Kidney (tissue), 13 donors: ENCODE measurements at regions not wholly inside any gene's neighbourhood (a gene's known extent, or its start where the extent isn't known, plus 50 kb on each side); places are given as distances from the start of the nearest gene placed in this dataset.
"Not testable (repeated sequence)": the region's sequence is repeated elsewhere in the genome, so short reads cannot be mapped to it uniquely, and the experiment has no call there.

Experiments used
- DNase-seq, 5 donors: peaks; one replicate each; pipeline ENCODE4 v3.0.0-alpha.2; 2013 to 2020
- FAIRE-seq: peaks from 2 replicates; lab custom pipeline; 2012; peaks lifted over from hg19 to GRCh38; lab: Jason Lieb, UNC
- H3K27ac ChIP-seq, 2 donors: one replicate each; pipeline ENCODE4 v1.7.0; 2013; ENCODE audit warnings: low read depth in 2 of 2, low read length in 2 of 2, inconsistent platforms in 1 of 2
- H3K27me3 ChIP-seq: one replicate; pipeline ENCODE4 v1.7.1; 2013; ENCODE audit warnings: low read length, inconsistent platforms; ENCODE audit not compliant: control insufficient read depth, insufficient read depth
- H3K36me3 ChIP-seq, 3 donors: one replicate each; pipeline versions ENCODE4 v1.7.0 to v1.7.1; 2013; ENCODE audit warnings: low read length in 3 of 3, control low read depth in 1 of 3, inconsistent platforms in 1 of 3; ENCODE audit not compliant: insufficient read depth in 3 of 3, control insufficient read depth in 2 of 3
- H3K4me1 ChIP-seq, 3 donors: one replicate each; pipeline versions ENCODE4 v1.7.0 to v1.7.1; 2013; ENCODE audit warnings: low read length in 3 of 3, inconsistent platforms in 1 of 3, low read depth in 1 of 3; ENCODE audit not compliant: control insufficient read depth in 2 of 3, insufficient read depth in 2 of 3
- H3K4me3 ChIP-seq, 3 donors: one replicate each; pipeline versions ENCODE4 v1.7.0 to v1.8.1; 2013; ENCODE audit warnings: low read length in 3 of 3, control low read depth in 1 of 3, inconsistent platforms in 1 of 3
- H3K9ac ChIP-seq, 3 donors: one replicate each; pipeline versions ENCODE4 v1.7.0 to v1.7.1; 2013; ENCODE audit warnings: low read length in 3 of 3, control low read depth in 1 of 3, inconsistent platforms in 1 of 3
- H3K9me3 ChIP-seq, 3 donors: one replicate each; pipeline versions ENCODE4 v1.7.0 to v1.7.1; 2013; ENCODE audit warnings: low read length in 3 of 3, control low read depth in 1 of 3, inconsistent platforms in 1 of 3; ENCODE audit not compliant: control insufficient read depth in 2 of 3, insufficient read depth in 1 of 3
- intact Hi-C: fragments of 100-400 bp; cut with DNase I; formaldehyde crosslinking; loops from one replicate; pipeline ENCODE4 v1.11.1; 2022
- TF ChIP-seq, protein P1 (sequence below): IDR thresholded peaks from 3 replicates; pipeline ENCODE4 v1.5.1; 2012; ENCODE audit warnings: mild to moderate bottlenecking, moderate library complexity, borderline replicate concordance; ENCODE audit not compliant: insufficient read depth; ENCODE audit errors: extremely low read depth
- donor health status: control.
- donor health status: control.
- donor health status: control.
- donor health status: control.
- donor health status: control.
- donor health status: DM: yes; HTN: yes; CAD: no.
- donor health status: Normal renal cell carcinoma (clear cell type).

DNA sequence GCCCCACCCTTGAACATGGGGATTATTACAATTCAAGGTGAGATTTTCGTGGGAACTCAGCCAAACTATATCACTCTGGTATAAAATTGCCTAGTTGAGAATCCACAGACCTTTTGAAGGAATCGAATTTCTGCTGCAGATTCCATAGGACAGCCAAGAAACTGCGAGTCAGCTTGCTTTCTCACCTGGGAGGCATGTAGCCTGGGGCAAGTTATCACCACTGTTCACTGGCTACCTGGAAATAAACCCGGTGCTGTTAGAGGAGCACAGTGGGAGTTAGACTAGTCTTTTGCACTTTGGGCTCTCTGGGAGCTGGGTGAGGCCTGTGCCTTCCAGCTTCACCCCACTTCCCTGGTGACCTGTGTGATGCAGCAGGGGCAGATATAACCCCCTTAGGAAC lies 1043.5 kb downstream of the TDRD15 start:
- H3K9ac ChIP-seq, result no peak overlapping the region
- FAIRE-seq (no peak), DNase-seq (no peak)
- H3K27me3 ChIP-seq, result no peaks in the 10 kb centered on the region
- H3K36me3 ChIP-seq, result no peaks in the 10 kb centered on the region
- TF ChIP-seq, protein P1, sequence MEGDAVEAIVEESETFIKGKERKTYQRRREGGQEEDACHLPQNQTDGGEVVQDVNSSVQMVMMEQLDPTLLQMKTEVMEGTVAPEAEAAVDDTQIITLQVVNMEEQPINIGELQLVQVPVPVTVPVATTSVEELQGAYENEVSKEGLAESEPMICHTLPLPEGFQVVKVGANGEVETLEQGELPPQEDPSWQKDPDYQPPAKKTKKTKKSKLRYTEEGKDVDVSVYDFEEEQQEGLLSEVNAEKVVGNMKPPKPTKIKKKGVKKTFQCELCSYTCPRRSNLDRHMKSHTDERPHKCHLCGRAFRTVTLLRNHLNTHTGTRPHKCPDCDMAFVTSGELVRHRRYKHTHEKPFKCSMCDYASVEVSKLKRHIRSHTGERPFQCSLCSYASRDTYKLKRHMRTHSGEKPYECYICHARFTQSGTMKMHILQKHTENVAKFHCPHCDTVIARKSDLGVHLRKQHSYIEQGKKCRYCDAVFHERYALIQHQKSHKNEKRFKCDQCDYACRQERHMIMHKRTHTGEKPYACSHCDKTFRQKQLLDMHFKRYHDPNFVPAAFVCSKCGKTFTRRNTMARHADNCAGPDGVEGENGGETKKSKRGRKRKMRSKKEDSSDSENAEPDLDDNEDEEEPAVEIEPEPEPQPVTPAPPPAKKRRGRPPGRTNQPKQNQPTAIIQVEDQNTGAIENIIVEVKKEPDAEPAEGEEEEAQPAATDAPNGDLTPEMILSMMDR, result no peak
- H3K4me1 ChIP-seq, result no peaks in the 10 kb centered on the region
- no peak overlapping the region for H3K4me3 ChIP-seq
- intact Hi-C loops, result no loop called here
- no peaks in the 10 kb centered on the region for H3K9me3 ChIP-seq
- no peak overlapping the region for H3K27ac ChIP-seq

DNA sequence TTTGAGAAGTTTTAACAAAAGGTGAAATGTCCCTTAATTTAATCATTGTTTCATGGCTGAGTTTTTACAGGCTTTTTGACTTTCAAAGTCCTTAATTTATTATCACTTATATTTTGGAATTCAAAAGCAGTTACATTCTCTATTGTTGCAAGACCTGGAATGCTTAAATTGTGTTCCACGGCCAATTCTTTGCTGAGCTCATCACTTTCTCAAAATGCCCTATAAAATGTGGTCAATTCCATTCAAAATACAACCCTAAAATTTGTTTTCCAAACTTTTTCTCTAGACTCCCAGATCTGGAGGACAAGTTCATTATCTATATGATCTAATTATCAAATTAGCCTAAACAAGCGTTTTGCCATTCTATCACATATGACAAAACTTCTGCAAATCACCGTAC lies 1051.2 kb downstream of the TDRD15 start:
- H3K27me3 ChIP-seq, result no peaks in the 10 kb centered on the region
- no peak overlapping the region for H3K4me3 ChIP-seq
- no peak for DNase-seq
- H3K4me1 ChIP-seq, result no peaks in the 10 kb centered on the region
- H3K9ac ChIP-seq, result no peak overlapping the region
- intact Hi-C loops, result no loop called here
- H3K27ac ChIP-seq, result no peak overlapping the region
- TF ChIP-seq, protein P1, result no peak
- no peaks in the 10 kb centered on the region for H3K36me3 ChIP-seq
- FAIRE-seq, result no peak
- no peaks in the 10 kb centered on the region for H3K9me3 ChIP-seq

DNA sequence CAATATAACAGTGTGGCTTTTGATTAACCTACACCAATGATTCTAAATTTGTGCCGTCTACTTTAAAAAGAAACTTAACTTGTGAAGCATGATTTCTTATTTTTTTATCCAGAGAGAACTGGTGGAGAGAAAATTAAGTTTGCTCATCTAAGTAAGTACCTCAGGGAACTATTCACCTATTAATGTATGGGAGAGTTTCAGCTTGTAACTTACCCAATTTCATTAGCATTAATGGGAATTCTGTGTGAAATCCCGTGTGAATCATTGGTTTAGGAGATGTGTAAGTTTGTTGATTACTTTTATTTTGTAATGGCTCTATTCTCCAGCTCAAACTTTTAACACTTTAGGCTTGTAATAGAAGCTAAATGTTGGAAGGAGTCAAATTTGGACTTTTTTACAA lies 1061.5 kb downstream of the TDRD15 start:
- H3K9ac ChIP-seq, result no peak overlapping the region
- H3K9me3 ChIP-seq, result no peaks in the 10 kb centered on the region
- no peaks in the 10 kb centered on the region for H3K4me1 ChIP-seq
- no peak overlapping the region for H3K4me3 ChIP-seq
- TF ChIP-seq, protein P1, result no peak
- H3K27me3 ChIP-seq, result no peaks in the 10 kb centered on the region
- FAIRE-seq, result no peak
- no peaks in the 10 kb centered on the region for H3K36me3 ChIP-seq
- H3K27ac ChIP-seq, result no peak overlapping the region
- intact Hi-C loops, result no loop called here
- no peak for DNase-seq

DNA sequence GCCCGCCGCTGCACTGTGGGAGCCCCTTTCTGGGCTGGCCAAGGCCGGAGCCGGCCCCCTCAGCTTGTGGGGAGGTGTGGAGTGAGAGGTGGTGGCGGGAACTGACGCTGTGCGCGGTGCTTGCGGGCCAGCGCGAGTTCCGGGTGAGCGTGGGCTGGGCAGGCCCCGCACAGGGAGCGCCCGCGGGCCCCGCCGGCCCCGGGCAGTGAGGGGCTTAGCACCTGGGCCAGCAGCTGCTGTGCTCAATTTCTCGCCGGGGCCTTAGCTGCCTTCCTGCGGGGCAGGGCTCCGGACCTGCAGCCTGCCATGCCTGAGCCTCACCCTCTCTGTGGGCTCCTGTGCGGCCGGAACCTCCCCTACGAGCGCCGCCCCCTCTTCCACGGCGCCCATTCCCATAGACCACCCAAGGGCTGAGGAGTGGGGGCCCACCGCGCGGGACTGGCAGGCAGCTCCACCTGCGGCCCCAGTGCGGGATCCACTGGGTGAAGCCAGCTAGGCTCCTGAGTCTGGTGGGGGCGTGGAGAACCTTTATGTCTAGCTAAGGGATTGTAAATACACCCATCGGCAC lies 1062.6 kb downstream of the TDRD15 start:
- H3K9me3 ChIP-seq, H3K9ac ChIP-seq, H3K36me3 ChIP-seq, H3K4me3 ChIP-seq, H3K27ac ChIP-seq, H3K27me3 ChIP-seq, intact Hi-C loops, FAIRE-seq, H3K4me1 ChIP-seq: not testable (repeated sequence)
- peak in 1 of 5 donors; percentile 54 for DNase-seq
